ENCODE measurements at regions not wholly inside any gene's neighbourhood (a gene's known extent, or its start where the extent isn't known, plus 50 kb on each side); places are given as distances from the start of the nearest gene placed in this dataset.

DNA sequence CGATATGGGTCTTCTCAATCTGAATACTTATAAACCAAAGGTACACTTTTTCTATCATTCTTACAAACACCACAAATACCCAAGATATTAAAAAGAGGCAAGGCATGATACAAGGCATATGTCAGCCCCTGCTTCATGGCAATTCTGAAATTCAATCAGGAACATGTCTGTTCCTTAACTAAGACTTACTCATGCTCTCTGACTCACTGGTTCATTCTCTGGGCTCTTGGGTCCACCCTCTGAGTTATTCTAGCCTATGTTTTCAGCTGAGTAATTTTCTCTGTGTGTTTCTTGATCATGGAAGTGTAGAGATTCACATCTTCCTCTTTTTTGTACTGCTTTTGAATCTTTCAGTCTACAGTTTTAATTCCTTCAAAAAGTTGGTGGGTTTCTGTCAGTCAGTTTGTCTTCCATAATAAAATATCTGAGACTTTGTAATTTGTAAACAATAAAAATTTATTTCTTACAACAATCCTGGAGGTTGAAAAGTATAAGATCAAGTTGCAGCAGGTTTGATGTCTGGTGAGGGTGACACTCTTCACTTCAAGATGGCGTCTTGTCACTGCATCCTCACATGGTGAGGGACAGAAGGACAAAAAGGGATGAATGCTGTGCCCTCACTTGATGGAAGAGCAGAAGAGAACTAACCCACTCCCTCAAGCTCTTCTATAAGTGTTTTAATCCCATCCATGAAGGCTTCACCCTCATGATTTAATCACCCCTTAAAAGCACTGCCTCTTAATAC, 211.7 kb downstream of the FAM76B start:
- DNase-seq: peak; percentile 16

DNA sequence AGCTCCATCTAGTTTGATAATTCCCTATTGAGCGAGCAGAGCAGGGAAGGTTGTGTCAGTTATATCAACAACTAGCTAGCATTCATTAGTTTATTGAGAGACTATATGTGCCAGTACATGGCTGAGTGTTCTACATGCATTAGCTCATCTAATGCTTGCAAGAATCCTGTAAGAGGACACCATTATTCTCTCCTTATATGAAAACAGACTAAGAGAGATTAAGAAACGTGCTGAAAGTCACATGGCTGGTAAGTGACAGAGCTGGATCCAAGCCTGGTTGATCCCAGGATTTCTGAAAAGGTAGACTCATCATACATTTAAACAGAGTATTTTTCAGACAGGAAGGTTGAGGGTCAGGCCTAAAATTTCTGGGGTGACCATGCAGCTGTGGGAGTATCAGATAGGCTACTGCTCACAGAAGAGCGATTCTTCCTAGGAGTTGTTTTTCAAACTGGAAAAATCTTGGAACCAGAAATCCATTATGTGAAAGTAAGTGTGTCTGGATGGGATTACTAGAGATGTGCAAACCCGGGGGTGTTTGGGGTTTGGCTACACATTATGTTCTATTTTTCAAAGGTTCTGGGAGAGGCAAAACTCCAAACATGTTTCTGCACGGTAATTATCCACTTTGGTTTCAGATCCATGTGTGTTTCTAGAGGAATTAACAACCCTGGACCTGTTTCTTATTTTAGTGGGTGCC, 213.3 kb downstream of the FAM76B start:
- no peak for DNase-seq

DNA sequence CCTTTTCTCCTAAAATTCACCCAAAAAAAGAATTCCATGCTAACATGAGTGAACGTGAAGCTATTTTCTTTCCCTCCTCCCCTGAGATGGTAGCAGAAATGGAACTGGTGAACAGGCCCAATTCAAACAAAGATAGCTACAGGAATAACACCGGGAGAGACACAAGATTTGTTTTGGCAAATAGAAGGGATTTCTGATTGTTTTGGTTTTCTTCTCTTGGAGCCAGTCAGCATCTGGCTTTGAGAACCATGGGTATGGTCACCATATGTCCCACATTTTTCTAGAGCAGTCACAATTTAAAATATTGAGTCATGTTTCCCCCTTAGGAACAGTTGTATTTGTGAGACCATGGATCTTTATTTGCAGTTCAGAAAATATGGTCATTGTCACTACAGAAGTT, 214.1 kb downstream of the FAM76B start:
- no peak for DNase-seq

DNA sequence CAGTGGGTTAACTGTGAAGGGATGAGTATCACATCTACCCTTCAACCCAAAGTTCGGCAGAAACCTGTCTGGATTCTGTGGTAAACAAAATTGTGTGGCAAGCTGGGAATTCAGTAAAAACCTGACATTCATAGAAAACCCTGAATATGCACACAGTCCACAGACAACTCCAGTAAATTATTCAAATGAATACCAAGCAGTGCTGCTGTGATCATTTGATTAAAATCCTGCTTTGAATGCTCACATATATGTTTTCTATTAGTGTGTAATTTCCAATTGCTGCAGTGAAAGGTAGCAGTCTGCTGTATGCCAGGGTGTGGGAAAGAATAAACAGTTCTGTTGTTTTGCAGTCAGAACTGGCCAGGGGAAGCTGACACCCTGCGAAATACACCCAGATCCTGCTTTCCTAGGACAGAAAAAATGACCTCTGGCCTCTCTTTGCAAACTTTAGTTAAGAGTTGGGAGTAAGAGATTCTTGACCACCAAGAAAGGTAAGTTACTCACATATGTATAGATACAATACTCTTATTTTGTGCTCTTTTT, 217.8 kb downstream of the FAM76B start:
- no peak for DNase-seq

DNA sequence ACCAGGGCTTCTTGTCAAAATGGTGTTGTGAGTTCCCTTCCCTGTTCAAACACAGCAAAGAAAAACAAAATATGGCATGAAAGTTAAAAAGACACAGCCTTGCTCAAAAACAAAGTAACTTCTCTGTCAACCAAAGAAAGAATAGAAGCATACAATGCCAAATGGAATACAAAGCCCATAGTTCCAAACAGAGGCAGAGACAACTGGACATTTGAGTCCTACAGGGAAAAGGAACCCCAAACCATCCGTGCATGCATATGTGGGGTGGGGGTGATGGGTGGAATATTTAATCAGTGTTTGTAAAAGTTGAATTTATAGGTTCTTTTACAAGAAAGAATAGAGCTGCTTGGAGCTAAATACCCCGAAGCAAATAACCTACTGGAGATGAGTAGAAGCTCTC, 218.7 kb downstream of the FAM76B start:
- no peak for DNase-seq

DNA sequence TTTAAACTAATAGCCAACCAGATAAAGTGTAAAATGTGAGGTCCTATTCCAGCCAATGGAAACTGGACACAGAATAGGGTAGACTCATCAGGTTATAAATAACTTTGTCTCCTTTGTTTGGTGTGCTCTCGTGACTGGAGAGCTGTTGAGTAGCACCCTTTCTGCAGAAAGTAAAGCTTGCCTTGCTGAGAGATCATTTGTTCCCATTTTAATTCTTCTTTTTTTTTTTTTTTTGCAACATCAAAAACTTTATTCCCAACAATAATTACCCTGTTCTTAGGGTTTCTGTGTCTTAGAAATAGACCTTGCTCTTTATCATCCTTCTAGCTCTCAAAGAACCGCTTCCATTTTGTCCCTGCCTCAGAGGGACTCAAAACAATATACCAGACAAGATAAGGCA, 220.4 kb downstream of the FAM76B start:
- DNase-seq: no peak

DNA sequence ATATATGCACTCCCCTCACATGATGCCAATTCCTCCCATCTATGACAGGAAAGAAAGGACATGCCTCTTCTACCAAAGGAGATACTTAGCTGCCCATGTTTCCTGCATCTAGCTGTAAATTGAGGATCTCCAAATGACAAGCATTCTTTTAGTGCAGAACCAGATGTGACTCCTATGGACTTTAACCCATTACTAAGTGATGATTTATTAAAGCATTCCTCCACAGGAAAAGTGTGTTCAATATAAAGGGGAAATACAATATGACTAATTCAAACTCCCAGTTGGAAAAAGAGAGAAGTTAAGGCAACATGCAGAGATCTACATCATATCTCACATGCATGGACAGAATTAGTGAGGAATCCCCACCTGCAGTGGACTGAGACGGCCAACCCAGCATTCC, 221.3 kb downstream of the FAM76B start:
- DNase-seq: no peak

DNA sequence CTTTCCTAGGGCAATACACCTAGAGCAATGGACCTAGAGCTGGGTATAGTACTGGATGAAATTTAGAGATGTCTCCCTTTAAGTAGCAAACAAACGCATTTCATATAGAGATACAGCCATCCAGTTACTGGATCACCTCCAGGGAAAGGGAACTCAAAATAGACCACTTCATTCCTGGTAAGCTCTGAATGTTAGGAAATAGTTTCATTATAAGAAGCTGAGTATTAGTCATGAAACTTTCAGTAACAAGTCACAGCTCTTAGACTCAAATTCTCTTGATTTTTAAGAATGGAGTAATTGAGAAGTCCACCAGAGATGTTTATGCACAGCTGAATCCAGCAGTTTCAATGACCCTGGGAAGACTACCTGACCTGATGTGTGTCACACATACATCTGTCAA, 221.9 kb downstream of the FAM76B start:
- no peak for DNase-seq

DNA sequence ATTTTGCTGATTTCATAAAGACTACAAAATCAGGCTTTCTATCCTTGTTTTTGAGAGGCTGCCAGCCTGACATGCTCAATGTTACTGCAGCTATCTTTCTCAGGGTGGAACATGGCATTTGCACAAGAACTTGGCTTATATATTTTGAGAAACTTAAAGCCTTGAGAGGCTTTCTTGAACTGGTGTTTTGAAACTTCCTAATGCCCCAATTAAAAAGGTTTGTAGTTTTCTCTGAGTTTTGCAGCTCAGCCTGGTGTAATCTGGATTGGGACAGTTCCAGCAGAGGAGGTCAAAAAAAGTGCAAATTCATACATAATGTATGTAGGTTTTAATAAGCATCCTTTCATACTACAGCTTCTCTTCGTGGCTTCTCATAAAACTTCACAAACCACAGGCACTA, 223.4 kb downstream of the FAM76B start:
- no peak for DNase-seq

DNA sequence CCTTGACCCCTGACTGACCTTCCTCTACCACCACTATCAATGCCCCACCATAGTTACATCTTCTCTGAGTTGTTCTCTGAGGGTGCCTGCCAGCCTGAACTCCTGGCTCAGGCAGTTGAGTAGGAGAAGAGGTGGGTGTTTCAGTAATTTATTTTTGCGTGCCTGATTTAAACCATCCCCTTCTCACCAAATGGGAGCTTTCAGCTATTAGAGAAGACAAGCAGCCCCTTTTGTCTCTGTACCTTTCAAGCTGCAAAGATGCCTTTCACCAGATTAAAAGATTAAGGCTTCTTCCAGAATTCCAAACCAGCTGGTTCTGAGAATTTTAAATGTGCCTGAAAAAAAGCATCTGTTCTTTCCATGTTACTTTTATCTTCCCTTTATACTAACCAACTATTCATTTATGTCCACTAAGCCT, 223.8 kb downstream of the FAM76B start:
- DNase-seq: no peak

DNA sequence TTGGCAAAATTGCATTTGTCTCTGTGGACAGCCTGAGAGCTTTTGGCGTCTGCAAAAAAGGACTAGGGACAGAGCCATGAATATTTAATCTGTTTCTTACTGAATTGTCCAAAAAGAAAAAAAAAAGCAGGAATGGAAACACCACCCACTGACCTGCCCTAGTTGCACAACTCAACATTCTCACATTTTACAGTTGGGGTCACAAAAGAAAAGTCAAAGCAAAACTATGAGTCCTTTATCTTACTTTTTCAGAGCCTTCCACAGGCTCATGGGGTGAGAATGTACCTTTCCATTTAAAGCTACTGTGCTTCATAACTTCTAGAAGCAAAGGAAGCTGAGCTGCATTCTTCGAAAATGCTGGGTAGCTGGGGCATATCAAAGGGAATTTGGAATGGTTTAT, 225.7 kb downstream of the FAM76B start:
- no peak for DNase-seq

DNA sequence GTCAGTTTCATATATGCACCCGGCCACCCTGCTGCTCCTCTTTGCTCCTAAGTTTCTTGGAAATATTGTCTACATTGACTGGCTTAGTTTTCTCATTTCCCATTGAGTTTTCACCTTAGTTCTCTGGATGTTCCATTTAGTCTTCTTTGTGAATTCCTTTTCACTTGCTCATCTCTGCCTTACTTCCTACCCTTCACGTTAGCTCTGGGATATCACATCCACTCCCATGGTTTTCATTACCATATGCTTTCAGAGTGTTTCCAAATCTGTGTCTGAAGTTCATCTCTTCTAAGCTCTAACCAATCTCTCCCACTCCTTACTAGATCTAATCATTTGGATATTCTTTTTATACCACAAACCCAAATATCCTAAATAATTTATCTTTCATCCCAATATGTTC, 226.4 kb downstream of the FAM76B start:
- DNase-seq: no peak

DNA sequence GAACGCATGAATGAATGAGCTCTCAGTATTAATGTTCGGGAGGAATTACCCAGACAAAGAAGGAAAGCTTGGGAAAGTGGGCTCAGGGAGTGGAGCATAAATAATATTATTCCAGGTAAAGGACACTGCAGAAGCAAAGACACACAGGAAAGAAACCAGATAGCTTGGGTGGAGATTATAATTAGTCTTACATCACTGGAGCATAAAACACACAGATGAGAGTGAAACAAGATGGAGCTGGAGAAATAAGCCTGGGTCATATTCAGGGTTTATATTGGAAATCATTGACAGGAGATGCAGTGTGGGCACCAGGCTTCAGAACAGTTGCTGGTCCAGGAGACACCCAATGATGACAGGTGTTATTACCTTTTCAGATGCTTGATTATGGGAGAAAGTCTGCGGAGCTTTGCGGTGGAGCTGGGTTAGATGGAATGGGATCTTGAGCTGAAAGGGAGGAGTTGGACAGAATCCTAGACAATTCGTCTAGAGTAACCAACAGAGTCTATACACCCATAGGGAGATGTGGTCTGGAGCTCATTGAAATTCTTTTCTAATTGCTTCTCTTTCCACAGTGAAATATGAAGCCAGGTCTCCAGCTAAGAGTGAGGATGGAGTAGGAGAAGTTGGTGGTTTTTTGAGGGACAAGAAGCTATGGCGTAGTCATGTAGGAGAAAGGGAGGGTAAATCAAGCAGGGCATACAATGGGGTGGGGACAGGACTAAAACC, 227.2 kb downstream of the FAM76B start:
- no peak for DNase-seq

DNA sequence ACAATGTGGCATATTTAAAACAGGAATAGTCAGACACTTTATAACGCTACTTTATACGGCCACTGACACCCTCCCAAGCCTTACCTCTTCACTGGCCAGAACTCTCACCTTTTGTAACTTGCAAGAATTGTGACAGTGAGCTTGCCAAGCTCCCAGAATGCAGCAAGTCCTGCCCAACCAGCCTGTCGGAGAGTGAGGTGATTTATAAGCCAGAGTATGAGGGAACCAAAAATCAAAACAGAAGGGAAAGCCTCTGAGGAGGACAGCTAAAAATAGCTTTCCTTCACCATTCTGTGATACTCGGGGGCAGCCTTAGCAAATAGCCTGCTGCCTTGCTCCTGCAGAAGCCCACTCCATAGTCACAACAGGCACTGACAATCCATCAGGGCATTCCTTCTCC, 229.7 kb downstream of the FAM76B start:
- no peak for DNase-seq

DNA sequence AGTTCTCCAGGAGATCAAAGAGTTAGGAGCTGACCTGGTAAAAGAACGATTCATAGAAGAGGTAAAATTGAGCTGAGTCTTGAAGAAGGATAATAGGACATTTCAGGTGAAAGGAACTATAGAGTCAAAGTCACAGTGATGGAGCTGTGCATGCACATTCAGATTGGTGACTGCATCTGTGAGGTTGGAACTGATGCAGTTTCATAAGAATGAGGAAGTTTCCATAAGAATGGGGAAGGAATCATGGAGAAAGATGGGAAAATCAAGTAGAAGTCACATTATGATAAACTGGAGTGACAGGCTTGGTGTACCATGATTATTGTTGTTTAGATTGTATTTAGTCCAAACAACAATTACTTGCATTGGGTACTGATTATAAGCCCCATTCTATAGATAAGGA, 232.2 kb downstream of the FAM76B start:
- no peak for DNase-seq

DNA sequence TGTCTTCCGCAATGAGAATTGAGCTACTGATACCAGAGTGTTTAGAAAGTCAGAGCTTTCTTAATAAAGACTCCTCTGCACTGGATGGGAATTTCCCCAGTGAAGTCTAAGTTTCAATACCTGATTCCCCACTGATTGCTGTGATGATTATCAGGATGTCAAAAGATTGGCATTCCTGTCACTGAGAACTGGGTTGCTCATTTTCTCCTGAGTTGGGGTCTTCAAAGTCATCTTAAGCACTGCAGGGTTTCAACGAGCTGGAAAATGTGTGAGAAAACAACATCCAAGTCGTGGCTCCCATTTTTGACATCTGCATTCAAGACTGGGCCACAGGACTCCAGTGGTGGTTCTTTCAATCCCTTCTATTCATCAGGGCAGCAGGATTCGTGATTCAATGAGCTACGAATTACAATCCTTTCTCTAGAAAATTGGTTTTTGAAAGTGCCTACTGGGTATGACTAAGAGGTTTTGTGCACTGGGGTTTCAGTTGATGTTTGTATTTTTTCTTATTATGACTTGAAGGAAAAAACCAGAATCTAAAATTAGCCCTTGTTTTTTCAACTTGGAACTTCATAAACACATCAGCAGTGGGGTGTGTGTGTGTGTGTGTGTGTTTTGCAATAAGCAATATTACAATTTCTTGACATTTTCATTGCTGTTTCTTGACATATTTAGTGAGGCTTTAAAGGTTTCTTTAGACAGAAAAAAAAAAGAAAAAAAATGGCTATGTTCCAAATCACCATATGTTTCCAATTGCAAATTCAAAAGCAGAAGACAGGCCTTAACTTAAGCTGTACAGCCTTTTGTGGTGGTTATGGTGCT, 233.0 kb downstream of the FAM76B start:
- DNase-seq: peak; percentile 37

DNA sequence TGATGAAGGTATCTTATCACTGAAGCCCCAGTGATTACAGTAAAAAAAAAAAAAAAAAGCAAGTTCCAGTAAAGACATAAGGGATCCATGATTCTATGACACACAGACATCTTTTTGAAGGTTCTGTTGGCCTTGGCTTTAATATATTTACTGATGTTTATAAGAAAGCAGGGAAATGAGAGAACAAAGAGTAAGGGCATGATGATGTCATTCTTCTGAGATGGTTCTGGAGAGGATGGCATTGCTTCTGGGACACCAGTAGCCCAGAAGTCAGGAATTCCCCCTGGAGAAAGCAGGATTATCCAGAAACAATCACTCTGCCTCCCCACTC, 233.6 kb downstream of the FAM76B start:
- DNase-seq: no peak

DNA sequence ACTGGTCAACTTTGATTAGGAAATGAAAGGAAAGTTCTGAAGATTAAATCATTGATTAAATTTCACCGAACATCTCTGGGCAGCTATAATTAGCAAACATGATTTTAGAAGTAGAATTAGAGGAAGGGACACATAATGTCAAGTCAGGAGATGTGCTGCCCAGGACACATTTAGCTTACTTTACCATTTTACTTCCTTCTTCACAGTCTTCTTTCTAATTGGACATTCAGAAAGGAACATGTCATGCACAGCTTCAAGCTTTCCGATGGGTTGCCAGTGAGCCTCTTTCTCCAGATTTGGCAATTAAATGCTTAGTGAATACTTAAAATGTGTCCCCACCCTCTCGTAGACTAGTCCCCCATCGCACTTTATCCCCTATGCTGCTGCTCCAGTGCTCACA, 234.7 kb downstream of the FAM76B start:
- no peak for DNase-seq

DNA sequence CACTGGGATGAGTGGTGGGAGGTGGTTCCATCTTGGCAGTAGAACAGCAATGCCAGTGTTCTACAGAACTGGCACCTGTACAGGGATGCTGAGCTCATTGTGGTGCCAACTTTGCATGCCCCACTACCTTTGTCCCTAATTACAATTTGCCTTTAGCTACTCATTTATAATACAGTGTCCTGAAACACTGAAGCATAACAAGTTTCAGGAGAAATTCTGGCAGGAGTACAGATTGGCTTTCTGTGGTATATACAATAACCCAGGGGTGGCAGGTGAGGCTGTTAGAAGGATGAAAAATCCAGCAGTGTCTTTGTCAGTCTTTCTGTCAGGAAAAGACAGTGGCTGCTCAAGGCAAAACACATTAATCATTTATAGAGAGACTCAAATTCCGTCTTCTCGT, 240.3 kb downstream of the FAM76B start:
- no peak for DNase-seq

DNA sequence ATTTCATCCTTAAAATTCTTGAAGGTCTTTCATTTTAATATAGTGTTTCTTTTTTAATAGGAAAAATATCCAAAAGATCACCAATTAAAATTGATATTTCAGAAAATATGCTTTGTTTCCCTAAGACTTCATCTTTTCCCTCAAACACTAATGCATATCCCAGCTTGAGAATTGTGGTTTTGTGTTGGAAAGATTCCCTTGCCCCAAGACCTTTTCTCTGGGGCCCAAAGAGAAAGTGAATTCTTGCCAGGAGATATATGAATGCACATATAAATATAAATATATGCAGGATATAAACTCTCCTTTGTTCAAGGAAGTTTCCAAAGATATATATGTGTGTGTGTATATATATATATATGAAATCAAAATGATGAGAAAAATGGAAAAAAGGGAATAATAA, 241.2 kb downstream of the FAM76B start:
- no peak for DNase-seq

DNA sequence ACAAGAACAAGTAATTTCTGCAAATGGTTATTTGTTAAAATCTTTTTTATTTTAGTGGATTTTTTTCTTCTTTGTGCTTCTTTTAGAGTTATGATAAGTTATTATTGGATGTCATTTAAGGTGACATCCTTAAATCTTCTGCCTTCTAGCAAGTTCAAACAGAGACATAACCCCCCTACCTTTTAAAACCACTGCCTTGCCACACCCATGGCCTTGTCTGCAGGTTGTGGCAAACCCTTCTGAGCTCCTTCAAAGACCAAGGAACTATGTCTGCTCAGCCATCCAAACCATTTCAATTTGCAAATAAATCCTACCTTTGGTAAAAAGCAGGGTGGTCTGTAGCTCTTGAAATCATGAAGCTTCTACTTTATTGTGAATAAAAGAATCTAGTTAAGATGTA, 241.6 kb downstream of the FAM76B start:
- DNase-seq: no peak

DNA sequence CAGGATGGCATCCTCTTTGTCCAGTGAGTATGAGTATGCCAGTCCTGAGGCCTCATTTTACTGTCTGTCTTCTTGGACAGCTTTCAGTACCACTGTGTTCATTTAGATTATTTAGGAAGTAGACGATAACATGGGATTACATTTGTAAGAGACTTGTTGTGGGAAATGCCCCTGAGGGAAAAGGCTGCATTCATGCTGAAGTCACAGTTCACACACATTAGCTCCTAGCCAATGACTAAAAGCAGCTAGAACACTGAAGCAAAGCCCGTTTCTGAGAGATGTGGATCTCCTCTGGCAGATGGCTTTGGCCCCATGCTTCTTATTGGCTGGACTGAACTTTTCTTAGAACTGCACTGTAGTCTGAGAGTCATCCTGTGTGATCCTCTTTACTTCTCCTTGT, 242.4 kb downstream of the FAM76B start:
- DNase-seq: no peak
